ENCODE measurements at regions not wholly inside any gene's neighbourhood (a gene's known extent, or its start where the extent isn't known, plus 50 kb on each side); places are given as distances from the start of the nearest gene placed in this dataset.

DNA sequence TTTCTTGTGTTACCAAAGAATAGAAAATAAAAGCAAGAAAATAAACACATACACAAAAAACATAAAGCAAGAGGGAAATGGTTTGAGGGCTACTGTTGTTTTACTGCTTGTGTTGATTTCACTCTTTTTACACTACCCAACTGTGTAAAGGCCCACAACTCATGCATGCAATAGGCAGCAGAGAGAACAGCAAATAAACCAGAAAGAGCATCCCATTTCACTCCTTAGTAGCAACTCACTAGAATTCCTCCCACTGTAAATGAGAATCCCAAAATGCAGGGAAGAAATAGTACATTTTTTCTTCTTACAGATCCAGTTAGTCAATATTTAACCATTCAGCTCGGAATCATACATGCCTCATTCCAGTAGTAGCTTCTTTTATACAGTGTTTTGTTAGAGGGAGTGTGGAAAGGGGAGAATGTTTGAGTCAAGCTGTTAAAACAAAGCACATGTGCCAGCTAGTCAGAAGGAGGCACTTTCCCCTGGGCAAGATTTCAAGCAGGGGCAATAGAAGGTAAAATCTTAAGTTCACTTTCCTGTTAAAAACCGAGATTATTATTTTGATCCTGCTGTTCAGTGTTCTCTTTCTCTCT, 147.2 kb upstream of the FAM98A start:
- Histone ChIP-seq H3K4me2 (ENCODE audit: control insufficient read depth, insufficient read depth) (no peak overlapping the region), H3K4me1 (ENCODE audit: control insufficient read depth, insufficient read depth, low read length) (no peaks in the 10 kb centered on the region), H3K27me3 (replicated peaks in 1 of 2; ENCODE audit: control insufficient read depth in 2 of 2, insufficient read depth in 2 of 2, low read length in 1 of 2) (no peaks in the 10 kb centered on the region; a peak in 1 of 4 replicates), H3K9ac (ENCODE audit: control insufficient read depth, insufficient read depth, low read length) (no peak overlapping the region), H4K20me1 (ENCODE audit: control insufficient read depth, insufficient read depth) (no peaks in the 10 kb centered on the region), H2AFZ (ENCODE audit: control insufficient read depth, low read depth, low read length) (no peak overlapping the region), H3K36me3 (ENCODE audit: control insufficient read depth in 2 of 2, insufficient read depth in 2 of 2, low read length in 1 of 2) (no peaks in the 10 kb centered on the region), H3K9me3 (replicated peaks; ENCODE audit: control insufficient read depth, insufficient read depth, low read length) (no peaks in the 10 kb centered on the region), H3K79me2 (ENCODE audit: control insufficient read depth, insufficient read depth, low read length) (no peaks in the 10 kb centered on the region), H3K27ac (ENCODE audit: control insufficient read depth, insufficient read depth) (no peak overlapping the region), H3K4me3 (no peak overlapping the region)
- POLR2A ChIA-PET = interaction anchor here (0.6 kb wide), 1 partner anchor 622 kb away, joined by 3 read pairs; no protein-coding TSS in a partner anchor
- DNase-seq (ENCODE audit: low read depth, low spot score) = no peak
- in situ Hi-C loops (cut with MboI) (no loop called here), intact Hi-C loops (cut with micrococcal nuclease; ENCODE audit: unreplicated experiment) (no loop called here)
- TF ChIP-seq NFYB (IDR thresholded peaks at IDR 0.05; ENCODE audit: insufficient read depth, low read depth, low read length) (no peak), MEF2A (IDR thresholded peaks at IDR 0.05; ENCODE audit: insufficient read depth, low read depth, low read length) (no peak)
- TF ChIP-seq, protein P1, sequence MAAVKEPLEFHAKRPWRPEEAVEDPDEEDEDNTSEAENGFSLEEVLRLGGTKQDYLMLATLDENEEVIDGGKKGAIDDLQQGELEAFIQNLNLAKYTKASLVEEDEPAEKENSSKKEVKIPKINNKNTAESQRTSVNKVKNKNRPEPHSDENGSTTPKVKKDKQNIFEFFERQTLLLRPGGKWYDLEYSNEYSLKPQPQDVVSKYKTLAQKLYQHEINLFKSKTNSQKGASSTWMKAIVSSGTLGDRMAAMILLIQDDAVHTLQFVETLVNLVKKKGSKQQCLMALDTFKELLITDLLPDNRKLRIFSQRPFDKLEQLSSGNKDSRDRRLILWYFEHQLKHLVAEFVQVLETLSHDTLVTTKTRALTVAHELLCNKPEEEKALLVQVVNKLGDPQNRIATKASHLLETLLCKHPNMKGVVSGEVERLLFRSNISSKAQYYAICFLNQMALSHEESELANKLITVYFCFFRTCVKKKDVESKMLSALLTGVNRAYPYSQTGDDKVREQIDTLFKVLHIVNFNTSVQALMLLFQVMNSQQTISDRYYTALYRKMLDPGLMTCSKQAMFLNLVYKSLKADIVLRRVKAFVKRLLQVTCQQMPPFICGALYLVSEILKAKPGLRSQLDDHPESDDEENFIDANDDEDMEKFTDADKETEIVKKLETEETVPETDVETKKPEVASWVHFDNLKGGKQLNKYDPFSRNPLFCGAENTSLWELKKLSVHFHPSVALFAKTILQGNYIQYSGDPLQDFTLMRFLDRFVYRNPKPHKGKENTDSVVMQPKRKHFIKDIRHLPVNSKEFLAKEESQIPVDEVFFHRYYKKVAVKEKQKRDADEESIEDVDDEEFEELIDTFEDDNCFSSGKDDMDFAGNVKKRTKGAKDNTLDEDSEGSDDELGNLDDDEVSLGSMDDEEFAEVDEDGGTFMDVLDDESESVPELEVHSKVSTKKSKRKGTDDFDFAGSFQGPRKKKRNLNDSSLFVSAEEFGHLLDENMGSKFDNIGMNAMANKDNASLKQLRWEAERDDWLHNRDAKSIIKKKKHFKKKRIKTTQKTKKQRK (IDR thresholded peaks at IDR 0.05; ENCODE audit: low read depth, low read length) = no peak
- RAD21 ChIA-PET (ENCODE audit: unreplicated experiment) = no interaction called here
- CTCF ChIA-PET = interaction anchor here (0.7 kb wide), 1 partner anchor 8 kb away, joined by 3 read pairs; no protein-coding TSS in a partner anchor
- no TSS peak for BruUV-seq (replicated peaks)
- SMC1A ChIA-PET (ENCODE audit: uncharacterized antibody, unreplicated experiment) = no interaction called here
- FAIRE-seq = no peak
- no peak for ATAC-seq
- WGBS (ENCODE audit: insufficient coverage, insufficient replicate concordance, low lambda C conversion rate, missing lambda C conversion rate) = 20% methylated on average over 2 of the region's 2 CpGs

DNA sequence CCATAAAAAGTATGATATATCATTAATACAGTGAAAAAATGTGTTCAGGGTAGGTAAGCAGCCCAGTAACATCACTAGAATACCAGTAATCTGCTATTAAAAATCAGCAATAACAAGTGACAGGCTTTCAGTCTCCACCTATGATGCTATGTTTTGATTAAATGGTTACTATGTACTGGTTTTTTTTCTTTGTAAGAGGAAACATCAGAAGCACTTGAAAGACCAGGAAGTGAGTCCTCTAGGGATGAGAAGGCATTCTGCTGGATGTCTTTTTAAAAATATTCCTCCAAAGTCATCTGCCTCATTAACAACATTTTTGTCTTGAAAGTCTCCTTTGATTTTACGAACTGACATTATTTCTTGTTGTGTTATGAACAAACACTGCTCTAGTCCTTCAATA, 136.0 kb upstream of the FAM98A start:
- intact Hi-C loops (cut with micrococcal nuclease; ENCODE audit: unreplicated experiment) = no loop called here
- TF ChIP-seq, protein P2, sequence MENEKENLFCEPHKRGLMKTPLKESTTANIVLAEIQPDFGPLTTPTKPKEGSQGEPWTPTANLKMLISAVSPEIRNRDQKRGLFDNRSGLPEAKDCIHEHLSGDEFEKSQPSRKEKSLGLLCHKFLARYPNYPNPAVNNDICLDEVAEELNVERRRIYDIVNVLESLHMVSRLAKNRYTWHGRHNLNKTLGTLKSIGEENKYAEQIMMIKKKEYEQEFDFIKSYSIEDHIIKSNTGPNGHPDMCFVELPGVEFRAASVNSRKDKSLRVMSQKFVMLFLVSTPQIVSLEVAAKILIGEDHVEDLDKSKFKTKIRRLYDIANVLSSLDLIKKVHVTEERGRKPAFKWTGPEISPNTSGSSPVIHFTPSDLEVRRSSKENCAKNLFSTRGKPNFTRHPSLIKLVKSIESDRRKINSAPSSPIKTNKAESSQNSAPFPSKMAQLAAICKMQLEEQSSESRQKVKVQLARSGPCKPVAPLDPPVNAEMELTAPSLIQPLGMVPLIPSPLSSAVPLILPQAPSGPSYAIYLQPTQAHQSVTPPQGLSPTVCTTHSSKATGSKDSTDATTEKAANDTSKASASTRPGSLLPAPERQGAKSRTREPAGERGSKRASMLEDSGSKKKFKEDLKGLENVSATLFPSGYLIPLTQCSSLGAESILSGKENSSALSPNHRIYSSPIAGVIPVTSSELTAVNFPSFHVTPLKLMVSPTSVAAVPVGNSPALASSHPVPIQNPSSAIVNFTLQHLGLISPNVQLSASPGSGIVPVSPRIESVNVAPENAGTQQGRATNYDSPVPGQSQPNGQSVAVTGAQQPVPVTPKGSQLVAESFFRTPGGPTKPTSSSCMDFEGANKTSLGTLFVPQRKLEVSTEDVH (IDR thresholded peaks at IDR 0.05; ENCODE audit: low read depth, partially characterized antibody) = no peak
- TF ChIP-seq, protein P3, sequence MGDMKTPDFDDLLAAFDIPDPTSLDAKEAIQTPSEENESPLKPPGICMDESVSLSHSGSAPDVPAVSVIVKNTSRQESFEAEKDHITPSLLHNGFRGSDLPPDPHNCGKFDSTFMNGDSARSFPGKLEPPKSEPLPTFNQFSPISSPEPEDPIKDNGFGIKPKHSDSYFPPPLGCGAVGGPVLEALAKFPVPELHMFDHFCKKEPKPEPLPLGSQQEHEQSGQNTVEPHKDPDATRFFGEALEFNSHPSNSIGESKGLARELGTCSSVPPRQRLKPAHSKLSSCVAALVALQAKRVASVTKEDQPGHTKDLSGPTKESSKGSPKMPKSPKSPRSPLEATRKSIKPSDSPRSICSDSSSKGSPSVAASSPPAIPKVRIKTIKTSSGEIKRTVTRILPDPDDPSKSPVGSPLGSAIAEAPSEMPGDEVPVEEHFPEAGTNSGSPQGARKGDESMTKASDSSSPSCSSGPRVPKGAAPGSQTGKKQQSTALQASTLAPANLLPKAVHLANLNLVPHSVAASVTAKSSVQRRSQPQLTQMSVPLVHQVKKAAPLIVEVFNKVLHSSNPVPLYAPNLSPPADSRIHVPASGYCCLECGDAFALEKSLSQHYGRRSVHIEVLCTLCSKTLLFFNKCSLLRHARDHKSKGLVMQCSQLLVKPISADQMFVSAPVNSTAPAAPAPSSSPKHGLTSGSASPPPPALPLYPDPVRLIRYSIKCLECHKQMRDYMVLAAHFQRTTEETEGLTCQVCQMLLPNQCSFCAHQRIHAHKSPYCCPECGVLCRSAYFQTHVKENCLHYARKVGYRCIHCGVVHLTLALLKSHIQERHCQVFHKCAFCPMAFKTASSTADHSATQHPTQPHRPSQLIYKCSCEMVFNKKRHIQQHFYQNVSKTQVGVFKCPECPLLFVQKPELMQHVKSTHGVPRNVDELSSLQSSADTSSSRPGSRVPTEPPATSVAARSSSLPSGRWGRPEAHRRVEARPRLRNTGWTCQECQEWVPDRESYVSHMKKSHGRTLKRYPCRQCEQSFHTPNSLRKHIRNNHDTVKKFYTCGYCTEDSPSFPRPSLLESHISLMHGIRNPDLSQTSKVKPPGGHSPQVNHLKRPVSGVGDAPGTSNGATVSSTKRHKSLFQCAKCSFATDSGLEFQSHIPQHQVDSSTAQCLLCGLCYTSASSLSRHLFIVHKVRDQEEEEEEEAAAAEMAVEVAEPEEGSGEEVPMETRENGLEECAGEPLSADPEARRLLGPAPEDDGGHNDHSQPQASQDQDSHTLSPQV (IDR thresholded peaks at IDR 0.05) = no peak
- no peak for TF ChIP-seq POLR2AphosphoS5 (IDR thresholded peaks at IDR 0.05; ENCODE audit: low read length)

More for the DNA sequence above, 136.0 kb upstream of the FAM98A start:
- ChIA-PET SMC1A (ENCODE audit: uncharacterized antibody, unreplicated experiment) (no interaction called here), POLR2A (no interaction called here), RAD21 (ENCODE audit: unreplicated experiment) (no interaction called here), CTCF (no interaction called here)
- no peak for ATAC-seq
- H3K9me3 ChIP-seq (replicated peaks; ENCODE audit: control insufficient read depth, insufficient read depth, low read length) = no peaks in the 10 kb centered on the region
- BruUV-seq (replicated peaks) = no TSS peak
- H2AFZ ChIP-seq (ENCODE audit: control insufficient read depth, low read depth, low read length) = no peak overlapping the region
- no peak overlapping the region for H3K27ac ChIP-seq (ENCODE audit: control insufficient read depth, insufficient read depth)
- no peak overlapping the region for H3K4me3 ChIP-seq
- H3K4me1 ChIP-seq (ENCODE audit: control insufficient read depth, insufficient read depth, low read length) = no peaks in the 10 kb centered on the region
- no peak overlapping the region for H3K4me2 ChIP-seq (ENCODE audit: control insufficient read depth, insufficient read depth)
- no peaks in the 10 kb centered on the region for H3K27me3 ChIP-seq (replicated peaks in 1 of 2; ENCODE audit: control insufficient read depth in 2 of 2, insufficient read depth in 2 of 2, low read length in 1 of 2)
- no peaks in the 10 kb centered on the region for H3K79me2 ChIP-seq (ENCODE audit: control insufficient read depth, insufficient read depth, low read length)
- in situ Hi-C loops (cut with MboI) = no loop called here
- no peaks in the 10 kb centered on the region for H4K20me1 ChIP-seq (ENCODE audit: control insufficient read depth, insufficient read depth)
- H3K36me3 ChIP-seq (ENCODE audit: control insufficient read depth in 2 of 2, insufficient read depth in 2 of 2, low read length in 1 of 2) = no peaks in the 10 kb centered on the region
- no peak for DNase-seq (ENCODE audit: low read depth, low spot score)
- H3K9ac ChIP-seq (ENCODE audit: control insufficient read depth, insufficient read depth, low read length) = no peak overlapping the region
- FAIRE-seq = no peak
- WGBS (ENCODE audit: insufficient coverage, insufficient replicate concordance, low lambda C conversion rate, missing lambda C conversion rate) = 65% methylated on average over 1 of the region's 1 CpG

All from GM12878 (cell line).